ENCODE measurements at regions not wholly inside any gene's neighbourhood (a gene's known extent, or its start where the extent isn't known, plus 50 kb on each side); places are given as distances from the start of the nearest gene placed in this dataset.

DNA sequence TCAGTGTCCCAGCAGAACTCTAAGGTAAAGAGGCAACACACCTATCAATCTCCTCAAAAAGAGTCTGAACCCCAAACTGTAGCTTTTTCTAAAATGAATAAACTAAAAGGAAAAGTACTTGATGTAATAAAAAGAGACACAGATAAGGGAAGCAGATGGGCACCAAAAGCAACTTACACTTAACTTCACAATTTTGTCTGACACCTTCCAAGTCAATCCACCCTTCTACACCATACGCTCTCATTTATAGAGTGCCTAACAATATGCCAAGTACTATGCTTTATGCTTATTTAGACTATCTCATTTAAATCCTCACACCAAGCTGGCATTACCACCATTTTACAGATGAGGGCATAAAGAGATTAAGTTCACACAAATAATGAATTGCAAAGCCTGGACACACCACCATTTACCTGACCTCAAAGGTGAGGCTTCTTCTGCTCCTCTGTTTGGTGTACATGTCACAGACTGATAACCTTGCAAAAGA is 90.6 kb upstream of the DST start:
- H3K4me1 ChIP-seq (ENCODE audit: insufficient read depth, low read length, poor library complexity, severe bottlenecking), result no peaks in the 10 kb centered on the region
- no peak overlapping the region for H3K4me2 ChIP-seq (ENCODE audit: low read length)
- POLR2A ChIA-PET, result no interaction called here
- no peaks in the 10 kb centered on the region for H4K20me1 ChIP-seq (ENCODE audit: insufficient read depth, low read length)
- H3K4me3 ChIP-seq (ENCODE audit: low read depth, low read length, poor library complexity, severe bottlenecking), result no peak overlapping the region
- TF ChIP-seq, protein P1, sequence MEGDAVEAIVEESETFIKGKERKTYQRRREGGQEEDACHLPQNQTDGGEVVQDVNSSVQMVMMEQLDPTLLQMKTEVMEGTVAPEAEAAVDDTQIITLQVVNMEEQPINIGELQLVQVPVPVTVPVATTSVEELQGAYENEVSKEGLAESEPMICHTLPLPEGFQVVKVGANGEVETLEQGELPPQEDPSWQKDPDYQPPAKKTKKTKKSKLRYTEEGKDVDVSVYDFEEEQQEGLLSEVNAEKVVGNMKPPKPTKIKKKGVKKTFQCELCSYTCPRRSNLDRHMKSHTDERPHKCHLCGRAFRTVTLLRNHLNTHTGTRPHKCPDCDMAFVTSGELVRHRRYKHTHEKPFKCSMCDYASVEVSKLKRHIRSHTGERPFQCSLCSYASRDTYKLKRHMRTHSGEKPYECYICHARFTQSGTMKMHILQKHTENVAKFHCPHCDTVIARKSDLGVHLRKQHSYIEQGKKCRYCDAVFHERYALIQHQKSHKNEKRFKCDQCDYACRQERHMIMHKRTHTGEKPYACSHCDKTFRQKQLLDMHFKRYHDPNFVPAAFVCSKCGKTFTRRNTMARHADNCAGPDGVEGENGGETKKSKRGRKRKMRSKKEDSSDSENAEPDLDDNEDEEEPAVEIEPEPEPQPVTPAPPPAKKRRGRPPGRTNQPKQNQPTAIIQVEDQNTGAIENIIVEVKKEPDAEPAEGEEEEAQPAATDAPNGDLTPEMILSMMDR (conservative IDR thresholded peaks at IDR 0.05; ENCODE audit: low read length), result no peak
- no peak for TF ChIP-seq EZH2phosphoT487 (IDR thresholded peaks at IDR 0.05; ENCODE audit: borderline replicate concordance, low read depth, low read length)
- H3K27ac ChIP-seq (ENCODE audit: low read depth, low read length, poor library complexity, severe bottlenecking), result no peak overlapping the region
- no peak overlapping the region for H2AFZ ChIP-seq (ENCODE audit: low read length)
- H3K9me2 ChIP-seq (ENCODE audit: insufficient read depth, low read length), result no peaks in the 10 kb centered on the region
- no TSS peak for BruUV-seq (replicated peaks)
- H3K79me2 ChIP-seq (ENCODE audit: insufficient read depth, low read depth, low read length), result no peaks in the 10 kb centered on the region
- H3K36me3 ChIP-seq (ENCODE audit: insufficient read depth, low read length), result no peaks in the 10 kb centered on the region
- CTCF ChIA-PET (ENCODE audit: unreplicated experiment), result no interaction called here
- no peaks in the 10 kb centered on the region for H3K9me3 ChIP-seq (ENCODE audit: low read length)
- intact Hi-C loops (cut with micrococcal nuclease; ENCODE audit: unreplicated experiment), result no loop called here
- DNase-seq (ENCODE audit: low spot score), result no peak

DNA sequence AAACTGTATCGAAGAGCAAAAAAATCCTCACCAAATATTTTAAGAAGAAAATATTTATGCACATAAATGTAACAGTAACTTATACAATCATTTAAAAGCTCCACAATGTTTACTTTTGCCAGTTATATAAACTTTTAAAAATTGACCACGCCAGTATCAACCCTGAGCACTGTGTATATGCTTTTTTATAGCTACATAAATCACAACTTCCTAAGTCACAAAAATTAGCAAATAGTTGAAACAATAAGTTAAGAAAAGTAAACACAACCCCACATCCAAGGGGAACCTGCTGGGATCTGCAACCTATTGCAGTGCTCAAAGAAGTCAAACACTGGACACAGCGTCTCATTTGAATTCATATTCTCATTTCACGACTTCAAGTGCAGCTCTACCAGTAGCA is 89.8 kb upstream of the DST start:
- H4K20me1 ChIP-seq (ENCODE audit: insufficient read depth, low read length), result no peaks in the 10 kb centered on the region
- H3K4me3 ChIP-seq (ENCODE audit: low read depth, low read length, poor library complexity, severe bottlenecking), result no peak overlapping the region
- no peaks in the 10 kb centered on the region for H3K9me3 ChIP-seq (ENCODE audit: low read length)
- H3K4me1 ChIP-seq (ENCODE audit: insufficient read depth, low read length, poor library complexity, severe bottlenecking), result no peaks in the 10 kb centered on the region
- ChIA-PET POLR2A (interaction anchor here (0.6 to 1.0 kb wide), 4 partner anchors 11 to 375 kb away, joined by 3 to 5 read pairs (median 3); no protein-coding TSS in a partner anchor), CTCF (ENCODE audit: unreplicated experiment) (no interaction called here)
- no peaks in the 10 kb centered on the region for H3K36me3 ChIP-seq (ENCODE audit: insufficient read depth, low read length)
- H2AFZ ChIP-seq (ENCODE audit: low read length), result no peak overlapping the region
- no peak for TF ChIP-seq EZH2phosphoT487 (IDR thresholded peaks at IDR 0.05; ENCODE audit: borderline replicate concordance, low read depth, low read length)
- TF ChIP-seq, protein P1 (conservative IDR thresholded peaks at IDR 0.05; ENCODE audit: low read length), result no peak
- H3K79me2 ChIP-seq (ENCODE audit: insufficient read depth, low read depth, low read length), result no peaks in the 10 kb centered on the region
- H3K4me2 ChIP-seq (ENCODE audit: low read length), result no peak overlapping the region
- no TSS peak for BruUV-seq (replicated peaks)
- DNase-seq (ENCODE audit: low spot score), result no peak
- intact Hi-C loops (cut with micrococcal nuclease; ENCODE audit: unreplicated experiment), result no loop called here
- H3K27ac ChIP-seq (ENCODE audit: low read depth, low read length, poor library complexity, severe bottlenecking), result no peak overlapping the region
- H3K9me2 ChIP-seq (ENCODE audit: insufficient read depth, low read length), result no peaks in the 10 kb centered on the region

DNA sequence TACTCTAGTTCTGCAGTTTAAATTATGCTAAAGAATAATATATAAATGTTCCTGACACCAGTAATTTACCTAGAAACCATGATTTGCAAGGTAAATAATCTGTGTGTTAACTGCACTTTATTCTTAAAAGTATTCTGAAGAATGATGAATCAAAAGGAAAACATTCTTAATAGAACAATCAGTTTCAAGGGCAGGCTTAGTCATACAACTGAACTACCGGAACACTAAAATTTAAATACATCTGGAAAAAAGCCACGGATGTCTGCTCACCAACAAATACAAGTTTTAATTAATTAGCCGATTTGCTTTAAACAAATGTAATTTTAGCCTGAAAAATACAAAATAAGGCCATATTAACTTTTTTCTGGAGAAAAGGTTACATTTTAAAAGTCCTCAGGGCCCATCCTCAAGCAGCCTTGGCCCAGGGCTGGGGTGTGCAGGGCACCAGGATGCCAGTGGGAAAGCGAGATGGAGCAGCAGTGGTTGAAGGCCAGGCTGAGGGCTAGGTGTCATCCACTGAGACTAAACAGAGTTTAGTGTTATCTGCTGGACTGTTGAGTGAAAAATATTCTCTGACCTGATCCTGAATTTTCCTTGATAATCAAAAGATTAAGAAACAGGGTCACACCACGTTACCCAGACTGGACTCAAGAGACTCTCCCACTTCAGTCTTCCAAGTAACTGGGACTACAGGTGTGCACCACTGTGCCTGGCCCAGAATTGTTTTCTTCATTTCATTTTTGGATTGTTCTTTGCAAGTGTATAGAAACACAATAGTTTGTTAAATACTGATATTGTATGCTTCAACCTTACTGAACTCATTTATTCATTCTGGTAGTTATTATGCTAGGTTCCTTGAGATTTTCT is 88.2 kb upstream of the DST start:
- no peaks in the 10 kb centered on the region for H3K36me3 ChIP-seq (ENCODE audit: insufficient read depth, low read length)
- no peak for TF ChIP-seq EZH2phosphoT487 (IDR thresholded peaks at IDR 0.05; ENCODE audit: borderline replicate concordance, low read depth, low read length)
- TF ChIP-seq, protein P1 (conservative IDR thresholded peaks at IDR 0.05; ENCODE audit: low read length), result no peak
- no TSS peak for BruUV-seq (replicated peaks)
- no peaks in the 10 kb centered on the region for H3K4me1 ChIP-seq (ENCODE audit: insufficient read depth, low read length, poor library complexity, severe bottlenecking)
- CTCF ChIA-PET (ENCODE audit: unreplicated experiment), result no interaction called here
- H2AFZ ChIP-seq (ENCODE audit: low read length), result no peak overlapping the region
- DNase-seq (ENCODE audit: low spot score), result no peak
- H3K27ac ChIP-seq (ENCODE audit: low read depth, low read length, poor library complexity, severe bottlenecking), result no peak overlapping the region
- no peaks in the 10 kb centered on the region for H3K9me2 ChIP-seq (ENCODE audit: insufficient read depth, low read length)
- POLR2A ChIA-PET, result interaction anchor here (0.6 kb wide), 1 partner anchor 161 kb away, joined by 4 read pairs; no protein-coding TSS in a partner anchor
- H3K79me2 ChIP-seq (ENCODE audit: insufficient read depth, low read depth, low read length), result no peaks in the 10 kb centered on the region
- intact Hi-C loops (cut with micrococcal nuclease; ENCODE audit: unreplicated experiment), result no loop called here
- H3K4me3 ChIP-seq (ENCODE audit: low read depth, low read length, poor library complexity, severe bottlenecking), result no peak overlapping the region
- no peaks in the 10 kb centered on the region for H3K9me3 ChIP-seq (ENCODE audit: low read length)
- H3K4me2 ChIP-seq (ENCODE audit: low read length), result no peak overlapping the region
- no peaks in the 10 kb centered on the region for H4K20me1 ChIP-seq (ENCODE audit: insufficient read depth, low read length)

All from OCI-LY7 (cell line).